ENCODE measurements at regions not wholly inside any gene's neighbourhood (a gene's known extent, or its start where the extent isn't known, plus 50 kb on each side); places are given as distances from the start of the nearest gene placed in this dataset.
"Not testable (repeated sequence)": the region's sequence is repeated elsewhere in the genome, so short reads cannot be mapped to it uniquely, and the experiment has no call there.

- not testable (repeated sequence) for TF ChIP-seq CTCF (IDR thresholded peaks at IDR 0.05; ENCODE audit: low read depth, low read length, poor library complexity, severe bottlenecking); EZH2phosphoT487 (IDR thresholded peaks at IDR 0.05; ENCODE audit: borderline replicate concordance, low read length)
Measured at GRCh38 chr2:5625556-5626065, 66.6 kb upstream of the SOX11 start.
